SK-N-SH treated with all-trans-retinoic acid at 6 μM for 48 hours (cell line): ENCODE measurements at regions not wholly inside any gene's neighbourhood (a gene's known extent, or its start where the extent isn't known, plus 50 kb on each side); places are given as distances from the start of the nearest gene placed in this dataset.

Source experiments
- ATAC-seq: fragments of 200-7000 bp; cut with Tn5 transposase; 3 replicates; pipeline ENCODE4 v1.9.1; 2020; ENCODE audit warnings: mild to moderate bottlenecking, moderate library complexity
- ARNTL ChIP-seq: fragments of 450-650 bp; formaldehyde crosslinking; IDR thresholded peaks from 2 replicates; pipeline ENCODE4 v1.5.0; 2020; ENCODE audit warnings: low read depth, mild to moderate bottlenecking, moderate library complexity, borderline replicate concordance
- BACH2 ChIP-seq: fragments of 250-450 bp; sonication (Bioruptor Pico); IDR thresholded peaks from 2 replicates; pipeline ENCODE4 v1.9.0; 2021; ENCODE audit warnings: mild to moderate bottlenecking, borderline replicate concordance
- CREB5 ChIP-seq: fragments of 250-450 bp; sonication (Bioruptor Pico); IDR thresholded peaks from 2 replicates; pipeline ENCODE4 v1.5.1; 2020; ENCODE audit warnings: low read depth, mild to moderate bottlenecking, moderate library complexity
- CSDC2 ChIP-seq: fragments of 250-450 bp; sonication (Bioruptor Pico); IDR thresholded peaks from 2 replicates; pipeline ENCODE4 v1.5.0; 2020; ENCODE audit warnings: mild to moderate bottlenecking, moderate library complexity
- ESRRG ChIP-seq: fragments of 250-450 bp; sonication (Bioruptor Pico); IDR thresholded peaks from 2 replicates; pipeline ENCODE4 v1.6.1; 2021; ENCODE audit warnings: mild to moderate bottlenecking
- GLIS3 ChIP-seq: fragments of 250-450 bp; sonication (Bioruptor Pico); IDR thresholded peaks from 2 replicates; pipeline ENCODE4 v1.5.0; 2020; ENCODE audit warnings: mild to moderate bottlenecking, moderate library complexity
- ISL1 ChIP-seq: fragments of 250-450 bp; sonication (Bioruptor Pico); IDR thresholded peaks from 2 replicates; pipeline ENCODE4 v2.1.2; 2022; ENCODE audit warnings: mild to moderate bottlenecking, moderate library complexity
- OSR1 ChIP-seq: fragments of 250-450 bp; sonication (Bioruptor Pico); IDR thresholded peaks from 2 replicates; pipeline ENCODE4 v1.8.0; 2022; ENCODE audit warnings: moderate library complexity, mild to moderate bottlenecking, inconsistent platforms
- PATZ1 ChIP-seq: fragments of 250-450 bp; sonication (Bioruptor Pico); IDR thresholded peaks from 2 replicates; pipeline ENCODE4 v1.8.0; 2020; ENCODE audit warnings: mild to moderate bottlenecking, moderate library complexity, borderline replicate concordance
- POU6F1 ChIP-seq: fragments of 250-450 bp; sonication (Bioruptor Pico); IDR thresholded peaks from 2 replicates; pipeline ENCODE4 v1.8.0; 2021; ENCODE audit warnings: low read depth, mild to moderate bottlenecking, moderate library complexity, borderline replicate concordance
- PPARA ChIP-seq: fragments of 250-450 bp; sonication (Bioruptor Pico); IDR thresholded peaks from 2 replicates; pipeline ENCODE4 v1.5.0; 2020; ENCODE audit warnings: mild to moderate bottlenecking, borderline replicate concordance
- RARB ChIP-seq: fragments of 250-450 bp; sonication (Bioruptor Pico); IDR thresholded peaks from 2 replicates; pipeline ENCODE4 v1.8.0; 2021; ENCODE audit warnings: mild to moderate bottlenecking, moderate library complexity
- SNAI2 ChIP-seq: fragments of 250-450 bp; sonication (Bioruptor Pico); IDR thresholded peaks from 2 replicates; pipeline ENCODE4 v1.5.0; 2020; ENCODE audit warnings: mild to moderate bottlenecking, moderate library complexity
- TCF4 ChIP-seq: fragments of 250-450 bp; sonication (Bioruptor Pico); IDR thresholded peaks from 2 replicates; pipeline ENCODE4 v1.8.0; 2021; ENCODE audit warnings: mild to moderate bottlenecking, moderate library complexity, borderline replicate concordance
- TOX ChIP-seq: fragments of 250-450 bp; sonication (Bioruptor Pico); IDR thresholded peaks from 2 replicates; pipeline ENCODE4 v1.8.0; 2021; ENCODE audit warnings: mild to moderate bottlenecking, moderate library complexity, borderline replicate concordance
- TSHZ2 ChIP-seq: fragments of 250-450 bp; sonication (Bioruptor Pico); IDR thresholded peaks from 2 replicates; pipeline ENCODE4 v1.5.0; 2020; ENCODE audit warnings: mild to moderate bottlenecking, moderate library complexity
- ZC3H10 ChIP-seq: fragments of 250-450 bp; sonication (Bioruptor Pico); IDR thresholded peaks from 2 replicates; pipeline ENCODE4 v1.5.1; 2021; ENCODE audit warnings: mild to moderate bottlenecking, moderate library complexity
- ZFP3 ChIP-seq: fragments of 250-450 bp; sonication (Bioruptor Pico); IDR thresholded peaks from 2 replicates; pipeline ENCODE4 v1.5.0; 2020; ENCODE audit warnings: mild to moderate bottlenecking, moderate library complexity
- ZFP30 ChIP-seq: fragments of 450-650 bp; formaldehyde crosslinking; IDR thresholded peaks from 2 replicates; pipeline ENCODE4 v1.5.0; 2022; ENCODE audit warnings: mild to moderate bottlenecking, moderate library complexity
- ZNF565 ChIP-seq: fragments of 450-650 bp; formaldehyde crosslinking; conservative IDR thresholded peaks from 2 replicates; pipeline ENCODE4 v1.5.0; 2020; ENCODE audit warnings: low read depth, mild to moderate bottlenecking, moderate library complexity
- ZNF8 ChIP-seq: fragments of 450-650 bp; formaldehyde crosslinking; IDR thresholded peaks from 2 replicates; pipeline ENCODE4 v1.5.0; 2020; ENCODE audit warnings: mild to moderate bottlenecking, moderate library complexity

- TF ChIP-seq SNAI2 (CRISPR knock-in tag) (no peak), TCF4 (no peak), CREB5 (no peak), ZFP30 (no peak), TSHZ2 (no peak), GLIS3 (CRISPR knock-in tag) (no peak), ESRRG (no peak), OSR1 (CRISPR knock-in tag) (no peak), ISL1 (CRISPR knock-in tag) (no peak), ZNF8 (no peak), ARNTL (CRISPR knock-in tag) (no peak), RARB (no peak), ZC3H10 (CRISPR knock-in tag) (no peak), BACH2 (CRISPR knock-in tag) (no peak), PATZ1 (no peak), ZNF565 (no peak), ZFP3 (CRISPR knock-in tag) (no peak), POU6F1 (CRISPR knock-in tag) (no peak), CSDC2 (CRISPR knock-in tag) (no peak)
- TF ChIP-seq, all 23 proteins: peak for 0
- ATAC-seq = no peak
These were observed 88.0 kb upstream of the ANKH start for GRCh38 chr5:14959399-14960119.

- ATAC-seq = no peak
- TF ChIP-seq OSR1 (CRISPR knock-in tag) = no peak
- TF ChIP-seq ZFP30 = no peak
- TF ChIP-seq ZNF565 = no peak
- TF ChIP-seq TOX (CRISPR knock-in tag) = no peak
- TF ChIP-seq CREB5 = no peak
- TF ChIP-seq ESRRG = no peak
- no peak for TF ChIP-seq PPARA (CRISPR knock-in tag)
- TF ChIP-seq GLIS3 (CRISPR knock-in tag) = no peak
- TF ChIP-seq ARNTL (CRISPR knock-in tag) = no peak
- TF ChIP-seq ZNF8 = no peak
- TF ChIP-seq TSHZ2 = no peak
- no peak for TF ChIP-seq RARB
- no peak for TF ChIP-seq ISL1 (CRISPR knock-in tag)
These were observed 86.6 kb upstream of the ANKH start for GRCh38 chr5:14958188-14958587.
